HG02678 (cell line): ENCODE measurements at regions not wholly inside any gene's neighbourhood (a gene's known extent, or its start where the extent isn't known, plus 50 kb on each side); places are given as distances from the start of the nearest gene placed in this dataset.
"Not testable (repeated sequence)": the region's sequence is repeated elsewhere in the genome, so short reads cannot be mapped to it uniquely, and the experiment has no call there.

Experiments used
- ATAC-seq: cut with Tn5 transposase; IDR thresholded peaks from one replicate; pipeline ENCODE4 v1.9.1; 2021; ENCODE audit warnings: mild to moderate bottlenecking, moderate library complexity; ENCODE audit not compliant: unreplicated experiment

DNA sequence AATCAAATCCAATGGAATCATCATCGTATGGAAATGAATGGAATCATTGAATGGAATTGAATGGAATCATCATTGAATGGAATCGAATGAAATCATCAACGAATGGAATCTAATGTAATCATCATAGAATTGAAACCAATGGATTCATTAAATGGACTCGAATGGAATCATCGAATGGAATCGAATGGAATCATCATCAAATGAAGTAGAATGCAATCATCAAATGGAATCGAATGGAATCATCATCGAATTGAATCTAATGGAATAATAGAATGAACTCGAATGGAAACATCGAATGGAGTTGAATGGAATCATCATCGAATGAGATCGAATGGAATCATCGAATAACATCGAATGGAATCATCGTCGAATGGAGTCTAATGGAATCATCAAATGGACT is 232.8 kb downstream of the SHCBP1 start:
- ATAC-seq, result not testable (repeated sequence)

DNA sequence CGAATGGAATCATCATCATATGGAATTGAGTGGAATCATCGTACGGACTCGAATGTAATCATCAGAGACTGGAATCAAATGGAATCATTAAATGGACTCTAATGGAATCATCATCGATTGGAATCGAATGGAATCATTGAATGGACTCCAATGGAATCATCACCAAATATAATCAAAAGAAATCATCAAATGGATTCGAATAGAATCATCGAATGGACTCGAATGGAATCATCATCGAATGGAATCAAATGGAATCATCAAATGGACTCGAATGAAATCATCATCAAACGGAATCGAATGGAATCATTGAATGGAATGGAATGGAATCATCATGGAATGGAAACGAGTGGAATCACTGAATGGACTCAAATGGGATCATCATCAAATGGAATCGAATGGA is 233.5 kb downstream of the SHCBP1 start:
- ATAC-seq, result not testable (repeated sequence)

DNA sequence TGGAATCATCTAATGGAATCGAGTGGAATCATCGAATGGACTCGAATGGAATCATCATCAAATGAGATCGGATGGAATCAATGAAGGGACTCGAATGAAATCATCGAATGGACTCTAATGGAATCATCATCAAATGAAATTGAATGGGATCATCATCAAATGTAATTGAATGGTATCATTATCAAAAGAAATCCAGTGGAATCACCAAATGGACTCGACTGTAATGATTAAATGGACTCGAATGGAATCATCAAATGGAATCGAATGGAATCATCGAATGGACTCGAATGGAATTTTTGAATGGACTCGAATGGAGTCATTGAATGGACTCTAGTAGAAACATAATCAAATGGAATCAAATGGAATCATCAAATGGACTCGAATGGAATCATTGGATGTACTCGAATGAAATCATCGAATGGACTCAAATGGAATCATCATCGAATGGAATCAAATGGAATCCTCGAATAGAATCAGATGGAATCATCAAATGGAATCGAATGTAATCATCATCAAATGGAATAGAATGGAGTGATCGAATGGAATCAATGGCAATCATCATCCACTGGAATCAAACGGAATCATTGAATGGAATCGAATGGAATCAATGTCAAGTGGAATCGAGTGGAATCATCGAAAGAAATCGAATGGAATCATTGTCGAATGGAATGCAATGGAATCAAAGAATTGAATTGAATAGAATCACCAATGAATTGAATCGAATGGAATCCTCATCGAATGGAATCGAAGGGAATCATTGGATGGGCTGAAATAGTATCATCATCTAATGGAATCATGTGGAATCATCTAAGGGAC is 234.2 kb downstream of the SHCBP1 start:
- ATAC-seq, result peak; percentile 6

DNA sequence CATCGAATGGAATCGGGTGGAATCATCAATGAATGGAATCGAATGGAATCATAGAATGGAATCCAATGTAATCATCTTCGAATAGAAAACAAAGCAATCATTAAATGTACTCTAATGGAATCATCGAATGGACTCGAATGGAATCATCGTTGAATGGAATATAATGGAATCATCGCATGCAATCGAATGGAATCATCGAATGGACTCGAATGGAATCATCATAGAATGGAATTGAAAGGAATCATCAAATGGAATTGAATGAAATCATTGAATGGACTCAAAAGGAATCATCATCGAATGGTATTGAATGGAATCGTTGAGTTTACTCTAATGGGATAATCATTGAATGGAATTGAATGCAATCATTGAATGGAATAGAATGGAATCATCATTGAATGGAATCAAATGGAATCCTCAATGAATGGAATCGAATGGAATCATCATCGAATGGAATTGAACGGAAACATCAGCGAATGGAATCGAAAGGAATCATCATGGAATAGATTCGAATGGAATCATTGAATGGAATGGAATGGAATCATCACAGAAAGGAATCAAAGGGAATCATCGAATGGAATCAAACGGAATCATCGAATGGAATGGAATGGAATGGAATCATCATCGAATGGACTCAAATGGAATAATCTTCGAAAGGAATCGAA is 234.9 kb downstream of the SHCBP1 start:
- not testable (repeated sequence) for ATAC-seq

DNA sequence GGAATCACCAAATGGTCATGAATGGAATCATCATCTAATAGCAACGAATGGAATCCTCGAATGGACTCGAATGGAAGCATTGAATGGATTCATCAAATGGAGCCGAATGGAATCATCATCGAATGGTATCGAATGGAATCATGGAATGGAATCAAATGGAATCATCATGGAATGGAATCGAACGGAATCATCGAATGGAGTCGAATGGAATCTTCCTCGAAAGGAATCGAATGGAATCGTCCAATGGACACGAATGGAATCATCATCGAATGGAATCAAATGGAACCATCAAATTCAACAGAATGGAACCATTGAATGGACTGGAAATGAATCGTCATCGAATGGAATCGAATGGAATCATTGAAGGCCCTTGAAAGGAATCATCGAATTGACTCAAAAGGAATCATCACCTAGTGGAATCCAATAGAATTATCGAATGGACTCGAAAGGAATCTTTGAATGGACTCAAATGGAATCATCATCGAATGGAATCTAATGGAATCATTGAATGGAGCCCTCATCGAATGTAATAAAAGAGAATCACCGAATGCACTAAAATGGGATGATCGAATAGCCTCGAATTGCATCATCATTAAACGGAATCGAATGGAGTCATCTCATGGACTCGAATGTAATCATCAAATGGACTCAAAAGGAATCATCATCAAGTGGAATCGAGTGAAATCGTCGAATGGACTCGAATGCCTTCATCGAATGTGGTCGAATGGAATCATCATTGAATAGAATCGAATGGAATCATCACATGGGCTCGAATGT is 236.7 kb downstream of the SHCBP1 start:
- ATAC-seq, result not testable (repeated sequence)

DNA sequence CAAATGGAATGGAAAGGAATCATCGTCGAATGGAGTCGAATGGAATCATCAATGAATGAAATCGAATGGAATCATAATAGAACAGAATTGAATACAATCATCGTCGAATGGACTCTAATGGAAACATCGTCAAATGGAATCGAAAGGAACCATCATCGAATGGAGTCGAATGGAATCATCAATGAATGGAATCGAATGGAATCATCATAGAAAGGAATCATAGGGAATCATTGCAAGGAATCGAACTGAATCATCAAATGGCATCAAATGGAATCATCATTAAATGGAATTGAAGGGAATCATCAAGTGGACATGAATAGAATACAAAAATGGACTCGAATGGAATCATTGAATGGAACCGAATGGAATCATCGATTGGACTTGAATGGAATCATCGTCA is 237.6 kb downstream of the SHCBP1 start:
- ATAC-seq, result not testable (repeated sequence)

DNA sequence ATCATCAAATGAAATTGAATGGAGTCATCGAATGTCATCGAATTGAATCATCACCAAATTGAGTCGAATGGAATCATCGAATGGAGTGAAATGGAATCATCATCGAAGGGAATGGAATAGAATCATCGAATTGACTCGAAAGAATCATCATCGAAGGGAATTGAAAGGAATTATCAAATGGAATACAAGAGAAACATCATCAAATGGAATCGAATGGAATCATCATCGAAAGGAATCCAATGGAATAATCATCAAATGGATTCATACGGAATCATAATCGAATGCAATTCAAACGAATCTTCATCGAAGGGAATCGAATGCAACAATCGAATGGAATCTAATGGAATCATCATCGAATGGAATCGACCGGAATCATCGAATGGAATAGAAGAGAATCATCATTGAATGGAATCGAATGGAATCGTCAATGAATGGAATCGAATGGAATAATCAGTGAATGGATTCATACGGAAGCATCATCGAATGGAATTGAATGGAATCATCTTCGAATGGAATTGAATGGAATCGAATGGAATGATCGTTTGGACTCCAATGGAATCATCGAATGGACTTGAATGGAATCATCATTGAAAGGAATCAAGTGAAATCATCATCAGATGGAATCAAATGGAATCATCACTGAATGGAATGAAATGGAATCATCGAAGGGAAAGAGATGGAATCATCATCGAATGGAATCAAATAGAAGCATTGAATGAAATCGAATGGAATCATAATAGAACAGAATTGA is 238.2 kb downstream of the SHCBP1 start:
- not testable (repeated sequence) for ATAC-seq

DNA sequence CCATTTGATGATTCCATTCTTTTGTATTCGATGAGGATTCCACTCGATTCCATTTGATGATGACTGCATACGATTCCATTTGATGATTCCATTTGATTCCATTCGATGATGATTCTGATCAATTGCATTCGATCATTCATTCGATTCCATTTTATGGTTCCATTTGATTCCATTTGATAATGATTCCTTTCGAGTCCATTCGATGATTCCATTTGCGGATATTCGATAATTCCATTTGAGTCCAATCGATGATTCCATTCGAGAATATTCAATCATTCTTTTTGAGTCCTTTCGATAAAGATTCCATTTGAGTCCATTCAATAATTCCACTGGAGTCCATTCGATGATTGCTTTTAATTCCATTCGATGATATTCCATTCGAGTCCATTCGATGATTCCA is 239.1 kb downstream of the SHCBP1 start:
- not testable (repeated sequence) for ATAC-seq

DNA sequence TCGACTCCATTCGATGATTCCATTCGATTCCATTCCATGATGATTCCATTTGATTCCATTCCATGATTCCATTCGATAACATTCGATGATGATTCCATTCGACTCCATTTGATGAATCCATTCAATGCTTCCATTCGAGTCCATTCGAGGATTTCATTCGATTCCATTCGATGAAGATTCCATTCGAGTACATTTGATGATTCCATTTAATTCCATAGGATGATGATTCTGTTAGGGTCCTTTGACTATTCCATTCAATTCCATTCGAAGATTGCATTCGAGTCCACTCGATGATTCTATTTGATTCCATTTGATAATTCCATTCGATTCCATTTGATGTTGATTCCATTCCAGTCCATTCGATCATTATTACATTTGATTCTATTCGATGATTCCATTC is 239.8 kb downstream of the SHCBP1 start:
- ATAC-seq, result not testable (repeated sequence)
